ENCODE measurements at regions not wholly inside any gene's neighbourhood (a gene's known extent, or its start where the extent isn't known, plus 50 kb on each side); places are given as distances from the start of the nearest gene placed in this dataset.

GRCh38 chr1:164930241-164930640 lies 371.3 kb downstream of the PBX1 start:
- Mint-ChIP-seq H3K9me3 (no peaks in the 10 kb centered on the region), H3K4me1 (no peaks in the 10 kb centered on the region), H3K4me3 (no peak overlapping the region), H3K27ac (no peak overlapping the region), H3K36me3 (ENCODE audit: low read depth) (no peaks in the 10 kb centered on the region), H3K27me3 (no peaks in the 10 kb centered on the region)
- intact Hi-C loops (cut with micrococcal nuclease) = no loop called here
- no peak for DNase-seq

GRCh38 chr1:164928232-164928812 lies 369.3 kb downstream of the PBX1 start:
- Mint-ChIP-seq H3K4me1 (no peaks in the 10 kb centered on the region), H3K27ac (no peak overlapping the region), H3K36me3 (ENCODE audit: low read depth) (no peaks in the 10 kb centered on the region), H3K27me3 (no peaks in the 10 kb centered on the region), H3K4me3 (no peak overlapping the region), H3K9me3 (no peaks in the 10 kb centered on the region)
- no peak for DNase-seq
- intact Hi-C loops (cut with micrococcal nuclease) = no loop called here

GRCh38 chr1:164926107-164926506 lies 367.1 kb downstream of the PBX1 start:
- intact Hi-C loops (cut with micrococcal nuclease) = no loop called here
- DNase-seq = no peak
- no peaks in the 10 kb centered on the region for H3K27me3 Mint-ChIP-seq
- no peak overlapping the region for H3K4me3 Mint-ChIP-seq
- H3K4me1 Mint-ChIP-seq = no peaks in the 10 kb centered on the region
- no peaks in the 10 kb centered on the region for H3K9me3 Mint-ChIP-seq
- H3K36me3 Mint-ChIP-seq (ENCODE audit: low read depth) = no peaks in the 10 kb centered on the region
- no peak overlapping the region for H3K27ac Mint-ChIP-seq

- H3K27ac Mint-ChIP-seq = no peak overlapping the region
- H3K9me3 Mint-ChIP-seq = no peaks in the 10 kb centered on the region
- no peaks in the 10 kb centered on the region for H3K36me3 Mint-ChIP-seq (ENCODE audit: low read depth)
- H3K4me1 Mint-ChIP-seq = no peaks in the 10 kb centered on the region
- intact Hi-C loops (cut with micrococcal nuclease) = no loop called here
- no peaks in the 10 kb centered on the region for H3K27me3 Mint-ChIP-seq
- H3K4me3 Mint-ChIP-seq = no peak overlapping the region
- DNase-seq = no peak
Measured at GRCh38 chr1:164922585-164922984, 363.6 kb downstream of the PBX1 start.

- no peaks in the 10 kb centered on the region for H3K27me3 Mint-ChIP-seq
- H3K36me3 Mint-ChIP-seq (ENCODE audit: low read depth) = no peaks in the 10 kb centered on the region
- no peaks in the 10 kb centered on the region for H3K4me1 Mint-ChIP-seq
- no peak overlapping the region for H3K4me3 Mint-ChIP-seq
- no peak overlapping the region for H3K27ac Mint-ChIP-seq
- intact Hi-C loops (cut with micrococcal nuclease) = no loop called here
- H3K9me3 Mint-ChIP-seq = no peaks in the 10 kb centered on the region
- DNase-seq = no peak
Measured at GRCh38 chr1:164921493-164921892, 362.5 kb downstream of the PBX1 start.

- Mint-ChIP-seq H3K4me3 (no peak overlapping the region), H3K4me1 (no peaks in the 10 kb centered on the region), H3K9me3 (no peaks in the 10 kb centered on the region), H3K27ac (no peak overlapping the region), H3K27me3 (no peaks in the 10 kb centered on the region), H3K36me3 (ENCODE audit: low read depth) (no peaks in the 10 kb centered on the region)
- intact Hi-C loops (cut with micrococcal nuclease) = no loop called here
- DNase-seq = no peak
Measured at GRCh38 chr1:164918140-164918539, 359.2 kb downstream of the PBX1 start.

- Mint-ChIP-seq H3K9me3 (no peaks in the 10 kb centered on the region), H3K27me3 (no peaks in the 10 kb centered on the region)
Measured at GRCh38 chr1:164914208-164914607, 355.2 kb downstream of the PBX1 start.

GRCh38 chr1:164912290-164912689 lies 353.3 kb downstream of the PBX1 start:
- Mint-ChIP-seq H3K9me3 (no peaks in the 10 kb centered on the region), H3K27me3 (no peaks in the 10 kb centered on the region), H3K4me3 (no peak overlapping the region), H3K27ac (no peak overlapping the region), H3K4me1 (no peaks in the 10 kb centered on the region), H3K36me3 (ENCODE audit: low read depth) (no peaks in the 10 kb centered on the region)
- intact Hi-C loops (cut with micrococcal nuclease) = no loop called here
- no peak for DNase-seq

More at GRCh38 chr1:164914208-164914607, 355.2 kb downstream of the PBX1 start:
- Mint-ChIP-seq H3K4me3 (no peak overlapping the region), H3K27ac (no peak overlapping the region), H3K4me1 (no peaks in the 10 kb centered on the region), H3K36me3 (ENCODE audit: low read depth) (no peaks in the 10 kb centered on the region)
- intact Hi-C loops (cut with micrococcal nuclease) = no loop called here
- DNase-seq = no peak

- H3K9me3 Mint-ChIP-seq = no peaks in the 10 kb centered on the region
- DNase-seq = no peak
- intact Hi-C loops (cut with micrococcal nuclease) = no loop called here
- no peak overlapping the region for H3K27ac Mint-ChIP-seq
- H3K27me3 Mint-ChIP-seq = no peaks in the 10 kb centered on the region
- H3K4me3 Mint-ChIP-seq = no peak overlapping the region
- no peaks in the 10 kb centered on the region for H3K4me1 Mint-ChIP-seq
- H3K36me3 Mint-ChIP-seq (ENCODE audit: low read depth) = no peaks in the 10 kb centered on the region
Measured at GRCh38 chr1:164910671-164911070, 351.7 kb downstream of the PBX1 start.

GRCh38 chr1:164907666-164908065 lies 348.7 kb downstream of the PBX1 start:
- H3K4me1 Mint-ChIP-seq = no peaks in the 10 kb centered on the region
- no peak for DNase-seq
- no peaks in the 10 kb centered on the region for H3K36me3 Mint-ChIP-seq (ENCODE audit: low read depth)
- no peaks in the 10 kb centered on the region for H3K27me3 Mint-ChIP-seq
- no peak overlapping the region for H3K4me3 Mint-ChIP-seq
- no peak overlapping the region for H3K27ac Mint-ChIP-seq
- no peaks in the 10 kb centered on the region for H3K9me3 Mint-ChIP-seq
- intact Hi-C loops (cut with micrococcal nuclease) = no loop called here

GRCh38 chr1:164905869-164906268 lies 346.9 kb downstream of the PBX1 start:
- H3K27ac Mint-ChIP-seq = no peak overlapping the region
- H3K36me3 Mint-ChIP-seq (ENCODE audit: low read depth) = no peaks in the 10 kb centered on the region
- no peak for DNase-seq
- no peaks in the 10 kb centered on the region for H3K4me1 Mint-ChIP-seq
- intact Hi-C loops (cut with micrococcal nuclease) = no loop called here
- no peaks in the 10 kb centered on the region for H3K9me3 Mint-ChIP-seq
- H3K4me3 Mint-ChIP-seq = no peak overlapping the region
- no peaks in the 10 kb centered on the region for H3K27me3 Mint-ChIP-seq

- intact Hi-C loops (cut with micrococcal nuclease) = no loop called here
- no peaks in the 10 kb centered on the region for H3K9me3 Mint-ChIP-seq
Measured at GRCh38 chr1:164902491-164902890, 343.5 kb downstream of the PBX1 start.

More at GRCh38 chr1:164902491-164902890, 343.5 kb downstream of the PBX1 start:
- no peak for DNase-seq
- Mint-ChIP-seq H3K4me1 (no peaks in the 10 kb centered on the region), H3K27ac (no peak overlapping the region), H3K27me3 (no peaks in the 10 kb centered on the region), H3K4me3 (no peak overlapping the region), H3K36me3 (ENCODE audit: low read depth) (no peaks in the 10 kb centered on the region)
